ENCODE measurements at regions not wholly inside any gene's neighbourhood (a gene's known extent, or its start where the extent isn't known, plus 50 kb on each side); places are given as distances from the start of the nearest gene placed in this dataset.

DNA sequence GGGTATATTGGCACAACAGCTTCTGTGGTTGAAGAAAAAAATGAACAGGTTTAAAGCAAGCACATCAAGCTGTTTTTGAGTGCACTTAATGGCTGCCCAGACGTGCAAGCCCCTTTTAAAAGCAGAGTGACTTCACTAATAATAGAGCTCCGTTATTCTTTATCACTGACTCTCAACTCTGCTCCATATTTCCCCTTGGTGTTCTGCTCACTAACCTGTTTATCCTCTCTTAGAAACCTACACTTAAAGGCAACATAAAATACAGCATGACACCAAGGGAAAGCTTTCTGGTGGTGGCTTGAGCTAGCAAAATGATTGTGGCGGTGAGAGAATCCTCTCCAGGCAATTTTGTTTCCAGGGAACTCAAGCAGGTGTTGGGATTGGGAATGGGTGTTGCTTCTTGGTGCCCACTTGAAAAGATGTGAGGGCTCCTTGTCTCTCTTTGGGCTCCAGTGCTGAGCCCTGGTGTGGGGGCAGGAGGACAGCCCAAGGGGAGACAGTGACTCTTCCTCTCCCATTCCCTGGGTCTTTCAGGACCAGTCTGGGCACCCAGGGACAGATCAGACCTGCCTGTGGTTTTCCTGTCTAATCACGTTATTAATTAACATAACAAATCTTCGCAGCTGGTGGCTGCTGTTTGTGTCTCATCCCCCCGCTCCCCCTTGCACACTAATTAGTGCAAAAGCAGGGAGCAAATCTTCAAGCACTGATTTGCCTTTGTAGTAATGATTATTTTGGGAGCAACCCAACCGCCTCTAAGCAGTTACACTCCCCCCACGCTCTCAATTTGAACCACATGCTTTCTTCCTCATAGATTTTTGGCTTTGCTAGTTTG, 289.4 kb upstream of the CXCR4 start:
- H4K20me1 ChIP-seq (ENCODE audit: insufficient read depth): no peaks in the 10 kb centered on the region
- H3K9me3 ChIP-seq: no peaks in the 10 kb centered on the region
- WGBS (ENCODE audit: low lambda C conversion rate): 10% methylated on average over 8 of the region's 8 CpGs
- H3K9me2 ChIP-seq: no peaks in the 10 kb centered on the region
- H2AFZ ChIP-seq (ENCODE audit: low read depth): no peak overlapping the region
- TF ChIP-seq, protein P1, sequence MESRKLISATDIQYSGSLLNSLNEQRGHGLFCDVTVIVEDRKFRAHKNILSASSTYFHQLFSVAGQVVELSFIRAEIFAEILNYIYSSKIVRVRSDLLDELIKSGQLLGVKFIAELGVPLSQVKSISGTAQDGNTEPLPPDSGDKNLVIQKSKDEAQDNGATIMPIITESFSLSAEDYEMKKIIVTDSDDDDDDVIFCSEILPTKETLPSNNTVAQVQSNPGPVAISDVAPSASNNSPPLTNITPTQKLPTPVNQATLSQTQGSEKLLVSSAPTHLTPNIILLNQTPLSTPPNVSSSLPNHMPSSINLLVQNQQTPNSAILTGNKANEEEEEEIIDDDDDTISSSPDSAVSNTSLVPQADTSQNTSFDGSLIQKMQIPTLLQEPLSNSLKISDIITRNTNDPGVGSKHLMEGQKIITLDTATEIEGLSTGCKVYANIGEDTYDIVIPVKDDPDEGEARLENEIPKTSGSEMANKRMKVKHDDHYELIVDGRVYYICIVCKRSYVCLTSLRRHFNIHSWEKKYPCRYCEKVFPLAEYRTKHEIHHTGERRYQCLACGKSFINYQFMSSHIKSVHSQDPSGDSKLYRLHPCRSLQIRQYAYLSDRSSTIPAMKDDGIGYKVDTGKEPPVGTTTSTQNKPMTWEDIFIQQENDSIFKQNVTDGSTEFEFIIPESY (IDR thresholded peaks at IDR 0.05; ENCODE audit: borderline replicate concordance, low read depth): no peak
- TF ChIP-seq, protein P2, sequence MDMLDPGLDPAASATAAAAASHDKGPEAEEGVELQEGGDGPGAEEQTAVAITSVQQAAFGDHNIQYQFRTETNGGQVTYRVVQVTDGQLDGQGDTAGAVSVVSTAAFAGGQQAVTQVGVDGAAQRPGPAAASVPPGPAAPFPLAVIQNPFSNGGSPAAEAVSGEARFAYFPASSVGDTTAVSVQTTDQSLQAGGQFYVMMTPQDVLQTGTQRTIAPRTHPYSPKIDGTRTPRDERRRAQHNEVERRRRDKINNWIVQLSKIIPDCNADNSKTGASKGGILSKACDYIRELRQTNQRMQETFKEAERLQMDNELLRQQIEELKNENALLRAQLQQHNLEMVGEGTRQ (IDR thresholded peaks at IDR 0.05; ENCODE audit: borderline replicate concordance, low read depth, low read length): no peak
- TF ChIP-seq EP300 (IDR thresholded peaks at IDR 0.05; ENCODE audit: borderline replicate concordance in 1 of 2, low read depth in 1 of 2, low read length in 1 of 2) (no peak), MEF2A (IDR thresholded peaks at IDR 0.05; ENCODE audit: borderline replicate concordance, low read depth) (no peak), CTCF (IDR thresholded peaks at IDR 0.05) (no peak), CHD2 (IDR thresholded peaks at IDR 0.05; ENCODE audit: low read length, partially characterized antibody) (no peak), FOSL2 (IDR thresholded peaks at IDR 0.05; ENCODE audit: borderline replicate concordance, low read depth) (no peak), RAD21 (IDR thresholded peaks at IDR 0.05; ENCODE audit: low read length) (no peak), NRF1 (IDR thresholded peaks at IDR 0.05; ENCODE audit: low read depth, low read length) (no peak), TAF1 (IDR thresholded peaks at IDR 0.05; ENCODE audit: borderline replicate concordance, low read depth, low read length) (no peak), JUND (IDR thresholded peaks at IDR 0.05) (no peak), FOXM1 (IDR thresholded peaks at IDR 0.05; ENCODE audit: low read depth) (no peak), REST (IDR thresholded peaks at IDR 0.05; ENCODE audit: low read depth, low read length) (no peak), USF1 (IDR thresholded peaks at IDR 0.05; ENCODE audit: borderline replicate concordance, low read depth) (no peak), YY1 (IDR thresholded peaks at IDR 0.05; ENCODE audit: low read depth) (no peak), NFIC (IDR thresholded peaks at IDR 0.05; ENCODE audit: borderline replicate concordance) (no peak), POLR2AphosphoS5 (IDR thresholded peaks at IDR 0.05; ENCODE audit: low read depth, low read length) (no peak)
- no peak overlapping the region for H3K27ac ChIP-seq (ENCODE audit: low read depth in 2 of 2, low read length in 1 of 2)
- no peak overlapping the region for H3K9ac ChIP-seq
- H3K36me3 ChIP-seq (replicated peaks in 1 of 2; ENCODE audit: control insufficient read depth in 1 of 2, insufficient read depth in 2 of 2, low read length in 1 of 2): no peaks in the 10 kb centered on the region
- H3K27me3 ChIP-seq (ENCODE audit: insufficient read depth): no peaks in the 10 kb centered on the region
- no peak for DNase-seq
- no peaks in the 10 kb centered on the region for H3F3A ChIP-seq (replicated peaks; ENCODE audit: insufficient read depth)
- peaks cover 0 to 4% of the 10 kb centered on the region in 2 experiments; a peak in 1 of 4 replicates for H3K4me1 ChIP-seq (ENCODE audit: control insufficient read depth in 1 of 2, insufficient read depth in 2 of 2, low read depth in 1 of 2, low read length in 1 of 2)
- ChIA-PET POLR2A (no interaction called here), CTCF (interaction anchor here (0.8 to 1.0 kb wide), 3 partner anchors 9 to 514 kb away, joined by 3 read pairs; no protein-coding TSS in a partner anchor)
- no peak overlapping the region for H3K4me3 ChIP-seq (ENCODE audit: low read depth in 2 of 2, low read length in 1 of 2)
- H3K79me2 ChIP-seq (ENCODE audit: insufficient read depth): no peaks in the 10 kb centered on the region
- no peak overlapping the region for H3K4me2 ChIP-seq
